GM04504 (cell line): ENCODE measurements at regions not wholly inside any gene's neighbourhood (a gene's known extent, or its start where the extent isn't known, plus 50 kb on each side); places are given as distances from the start of the nearest gene placed in this dataset.

Source experiments
- DNase-seq: peaks from one replicate; pipeline ENCODE4 v3.0.0-alpha.2; 2012; ENCODE audit warnings: low read depth

DNA sequence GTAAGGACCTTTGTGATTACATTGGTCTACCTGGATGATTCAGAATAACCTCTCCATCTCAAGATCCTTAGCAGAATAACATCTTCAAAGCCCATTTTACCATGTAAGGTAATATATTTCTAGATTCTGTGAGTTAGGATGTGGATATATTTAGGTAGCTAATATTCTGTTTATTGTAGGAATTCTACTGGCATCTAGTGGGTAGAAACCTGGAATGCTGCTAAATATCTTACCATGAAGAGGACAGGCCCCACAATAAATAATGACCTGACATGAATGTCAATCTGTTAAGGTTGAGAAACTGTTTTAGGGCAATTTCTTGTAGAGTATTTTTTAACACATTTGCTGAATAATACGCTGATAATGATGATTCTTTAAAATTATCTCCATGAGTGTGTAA lies 426.8 kb downstream of the MAN2A1 start:
- DNase-seq, result no peak

DNA sequence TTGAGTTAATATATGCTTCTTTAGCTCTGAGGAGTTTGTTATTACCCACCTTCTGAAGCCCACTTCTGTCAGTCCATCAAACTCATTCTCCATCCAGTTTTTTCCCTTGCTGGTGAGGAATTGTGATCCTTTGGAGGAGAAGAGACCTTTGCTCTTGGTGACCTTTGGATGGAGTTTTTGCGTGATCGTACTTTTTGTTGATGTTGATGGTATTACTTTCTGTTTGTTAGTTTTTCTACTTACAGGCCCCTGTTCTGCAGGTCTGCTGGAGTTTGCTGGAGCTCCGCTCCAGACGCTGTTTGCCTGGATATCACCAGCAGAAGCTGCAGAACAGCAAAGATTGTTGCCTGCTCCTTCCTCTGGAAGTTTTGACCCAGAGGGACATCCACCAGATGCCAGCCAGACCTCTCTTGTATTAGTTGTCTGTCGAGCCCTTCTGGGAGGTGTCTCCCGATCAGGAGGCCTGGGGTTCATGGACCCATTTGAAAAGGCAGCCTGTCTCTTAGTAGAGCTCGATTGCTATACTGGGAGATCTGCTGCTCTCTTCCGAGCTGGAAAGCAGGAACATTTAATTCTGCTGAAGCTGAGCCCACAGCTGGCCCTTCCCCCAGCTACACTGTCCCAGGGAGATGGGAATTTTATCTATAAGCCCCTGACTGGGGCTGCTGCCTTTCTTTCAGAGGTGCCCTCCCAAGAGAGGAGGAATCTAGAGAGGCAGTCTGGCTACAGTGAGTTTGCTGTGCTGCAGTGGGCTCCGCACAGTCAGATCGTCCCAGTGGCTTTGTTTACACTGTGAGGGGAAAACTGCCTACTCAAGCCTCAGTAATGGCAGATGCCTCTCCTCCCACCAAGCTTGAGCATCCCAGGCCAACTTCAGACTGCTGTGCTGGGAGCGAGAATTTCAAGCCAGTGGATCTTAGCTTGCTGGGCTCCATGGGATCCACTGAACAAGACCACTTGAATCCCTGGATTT lies 445.5 kb downstream of the MAN2A1 start:
- no peak for DNase-seq

DNA sequence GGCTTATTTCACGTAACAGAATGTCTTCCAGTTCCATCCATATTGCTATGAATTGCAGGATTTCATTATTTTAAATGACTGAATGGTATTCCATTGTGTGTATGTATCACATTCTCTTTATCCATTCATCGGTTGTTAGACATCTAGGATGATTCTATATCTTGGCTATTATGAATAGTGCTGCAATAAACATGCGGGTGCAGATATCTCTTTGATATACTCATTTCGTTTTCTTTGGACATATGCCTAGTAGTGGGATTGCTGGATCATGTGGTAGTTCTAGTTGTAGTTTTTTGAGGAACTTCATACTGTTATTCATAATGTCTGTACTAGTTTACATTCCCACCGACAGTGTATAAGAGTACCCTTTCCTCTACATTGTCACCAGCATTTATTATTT lies 460.5 kb downstream of the MAN2A1 start:
- no peak for DNase-seq

DNA sequence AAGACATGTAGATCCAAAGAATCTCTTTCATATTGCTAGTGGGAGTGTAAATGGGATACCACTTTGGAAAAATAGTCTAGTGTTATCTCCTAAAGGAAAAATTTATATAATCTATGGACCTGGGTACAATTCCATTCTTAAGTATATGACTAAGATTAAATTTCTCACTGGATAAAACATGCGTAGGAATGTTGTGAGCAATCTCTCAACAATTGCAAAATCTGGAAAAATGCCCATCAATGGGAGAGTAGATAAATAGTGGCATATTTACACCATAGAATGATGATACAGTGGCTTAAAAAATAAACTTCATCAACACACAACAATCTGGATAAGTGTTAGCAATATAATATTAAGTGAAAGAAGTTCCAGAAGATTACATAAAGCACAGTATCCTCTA lies 469.5 kb downstream of the MAN2A1 start:
- DNase-seq, result peak; percentile 26

DNA sequence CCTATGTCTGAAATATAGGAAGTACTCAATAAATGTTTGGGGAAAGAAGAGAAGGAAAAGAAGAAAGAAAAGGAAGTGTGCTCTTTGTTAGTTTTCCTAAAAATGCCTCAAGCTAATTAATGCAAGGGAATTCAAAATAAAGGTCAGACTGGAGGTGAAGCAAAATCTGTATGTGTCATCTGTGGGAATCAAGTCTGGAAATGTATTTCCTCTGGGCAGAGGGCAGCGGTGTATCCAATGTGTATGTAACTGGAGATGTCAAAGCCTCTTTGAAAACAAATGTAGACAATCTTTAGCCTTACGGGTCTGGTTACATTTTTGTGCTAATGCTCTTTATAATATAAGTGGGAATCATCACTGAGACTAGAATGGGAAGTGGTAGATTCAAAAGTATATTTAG lies 471.4 kb downstream of the MAN2A1 start:
- DNase-seq, result no peak

DNA sequence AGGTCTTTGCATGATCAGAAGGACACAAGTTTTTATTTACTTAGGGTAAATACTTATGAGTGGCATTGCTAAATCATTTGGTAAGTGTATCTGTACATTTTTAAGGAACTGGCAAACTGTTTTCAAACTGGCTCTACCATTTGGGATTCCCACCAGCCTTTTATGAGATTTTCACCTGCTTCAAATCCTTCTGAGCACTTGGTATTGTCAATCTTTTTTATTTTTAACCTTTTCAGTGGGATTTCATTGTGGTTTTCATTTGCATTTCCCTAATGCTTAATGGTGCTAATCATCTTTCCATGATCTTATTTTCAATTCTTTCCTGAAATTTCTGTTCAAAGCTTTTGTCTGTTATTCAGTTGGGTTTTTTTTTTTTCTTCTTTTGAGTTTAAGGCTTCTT lies 475.6 kb downstream of the MAN2A1 start:
- no peak for DNase-seq

DNA sequence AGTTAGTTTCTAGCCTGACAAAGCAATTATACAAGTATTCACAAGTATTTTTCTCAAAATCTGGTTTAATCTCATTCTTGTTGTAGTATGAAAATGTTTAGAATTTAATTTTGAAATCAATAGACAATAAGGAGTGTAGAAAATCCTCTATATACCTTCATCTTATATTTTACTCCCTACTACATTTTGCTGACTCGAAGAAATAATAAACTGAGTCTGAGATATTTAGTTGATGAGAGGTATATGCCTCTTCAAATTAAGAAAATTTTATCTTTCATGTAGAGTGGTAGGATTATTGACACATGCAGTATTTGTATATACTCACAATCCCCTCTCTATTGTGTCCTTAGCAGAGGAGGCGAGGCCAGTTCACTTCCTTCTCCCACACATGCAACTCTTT lies 477.7 kb downstream of the MAN2A1 start:
- no peak for DNase-seq

DNA sequence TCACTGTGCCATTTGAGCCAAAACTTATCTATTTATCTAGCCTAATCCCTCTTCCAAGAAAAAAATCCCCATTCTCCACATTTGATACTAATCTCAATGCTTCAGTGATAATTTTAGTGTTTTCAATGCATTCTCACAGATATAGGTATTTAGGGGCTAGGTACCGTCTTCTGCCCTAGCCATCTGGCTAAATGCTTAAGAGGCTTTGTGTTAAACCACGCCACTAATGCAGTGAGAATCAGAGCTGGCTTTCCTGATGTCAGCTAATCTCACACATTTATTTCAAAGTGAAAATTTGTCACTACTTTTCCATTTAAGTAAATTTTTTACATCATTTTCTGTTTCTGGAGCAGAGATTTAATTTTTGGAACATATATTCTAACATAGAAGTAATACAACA lies 479.7 kb downstream of the MAN2A1 start:
- no peak for DNase-seq

DNA sequence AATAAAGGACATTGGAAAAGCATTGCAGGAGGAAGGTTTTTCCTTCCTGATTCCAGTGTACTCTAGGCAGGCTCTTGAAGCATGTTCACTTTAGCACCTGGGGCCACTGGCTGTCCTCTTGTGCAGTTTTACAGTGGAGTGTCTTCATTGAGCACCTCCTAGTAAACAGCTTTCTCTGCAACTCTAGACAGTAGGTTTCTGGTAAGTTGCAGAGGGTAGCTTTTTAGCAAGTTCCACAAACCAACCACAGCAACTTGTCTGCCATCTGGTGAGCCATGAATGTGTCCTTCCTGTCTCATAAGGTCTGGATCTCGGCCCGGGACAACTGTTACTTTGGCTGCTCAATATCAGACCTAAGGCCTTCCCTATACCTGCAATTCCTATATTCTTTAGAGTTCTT lies 488.0 kb downstream of the MAN2A1 start:
- no peak for DNase-seq

DNA sequence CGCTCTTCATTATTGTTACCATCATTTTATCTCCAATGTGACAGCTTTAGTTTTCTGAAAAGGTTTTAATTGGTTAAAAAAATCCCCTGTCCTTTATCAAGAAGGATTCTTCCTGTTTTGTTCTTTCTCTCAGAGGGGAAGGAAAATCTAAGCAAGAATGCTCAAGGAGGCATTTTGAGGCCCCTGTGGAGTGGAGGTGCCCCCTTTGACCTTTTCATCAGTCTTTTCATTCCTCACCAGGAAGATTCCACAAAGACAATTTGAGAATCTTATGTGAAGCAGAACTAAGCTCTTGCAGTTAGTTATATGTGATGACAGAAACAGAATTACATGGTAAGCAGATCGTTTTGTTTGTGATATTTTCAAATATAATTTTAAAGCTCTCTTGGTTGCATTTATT lies 489.6 kb downstream of the MAN2A1 start:
- no peak for DNase-seq

DNA sequence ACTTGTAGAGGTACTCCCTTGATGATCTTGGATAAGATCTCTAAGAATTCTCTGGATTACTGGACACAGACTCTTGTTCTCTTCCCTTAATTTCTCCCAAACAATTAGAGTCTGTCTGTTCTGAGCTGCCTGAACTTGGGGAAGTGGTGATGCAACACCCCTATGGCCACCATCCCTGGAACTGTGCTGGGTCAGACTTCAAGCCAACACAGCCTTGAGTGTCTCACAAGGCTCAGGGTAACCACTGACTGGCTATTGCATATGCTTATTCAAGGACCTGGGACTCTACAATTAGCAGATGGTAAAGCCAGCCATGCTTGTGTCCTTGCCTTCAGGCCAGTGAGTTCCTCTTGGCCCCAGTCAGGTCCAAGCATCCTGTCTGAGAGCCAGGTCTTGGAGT lies 504.5 kb downstream of the MAN2A1 start:
- no peak for DNase-seq

DNA sequence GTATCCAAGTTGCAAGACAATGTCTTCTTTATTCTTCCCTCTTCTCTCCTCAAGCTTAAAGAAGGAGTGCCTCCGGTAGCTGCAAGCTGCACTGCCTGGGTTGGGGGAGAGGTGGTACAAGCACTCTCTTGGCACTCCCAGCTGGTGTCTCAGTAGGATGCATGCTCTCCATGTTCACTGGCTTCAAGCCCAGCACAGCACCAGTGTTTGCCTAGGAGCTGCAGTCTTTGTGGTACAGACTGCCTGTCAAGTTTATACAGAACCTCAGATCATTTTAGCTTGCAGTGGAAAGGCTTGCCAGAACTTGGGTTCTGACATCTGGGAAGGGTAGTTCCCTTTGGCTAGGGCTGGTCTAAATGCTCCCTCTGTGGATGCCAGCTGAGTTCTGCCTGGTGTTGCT lies 505.6 kb downstream of the MAN2A1 start:
- no peak for DNase-seq

DNA sequence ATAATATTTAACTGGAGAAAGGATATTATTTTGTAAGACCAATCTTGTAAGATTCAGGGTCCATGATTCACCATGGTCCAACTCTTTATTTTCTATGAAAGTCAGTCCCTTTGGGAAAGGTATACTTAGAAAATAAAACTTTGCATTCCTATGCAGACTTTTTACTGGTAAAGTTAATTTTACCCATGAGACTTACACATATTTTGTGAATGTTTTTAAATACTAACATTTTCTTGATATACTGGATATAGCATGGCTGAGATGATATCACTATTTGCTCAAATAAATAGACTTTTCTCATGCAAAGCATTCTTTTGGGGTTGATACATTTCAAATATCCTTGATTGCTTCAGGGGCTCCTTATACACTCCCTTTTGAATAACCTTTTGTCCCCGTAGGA lies 512.1 kb downstream of the MAN2A1 start:
- no peak for DNase-seq

DNA sequence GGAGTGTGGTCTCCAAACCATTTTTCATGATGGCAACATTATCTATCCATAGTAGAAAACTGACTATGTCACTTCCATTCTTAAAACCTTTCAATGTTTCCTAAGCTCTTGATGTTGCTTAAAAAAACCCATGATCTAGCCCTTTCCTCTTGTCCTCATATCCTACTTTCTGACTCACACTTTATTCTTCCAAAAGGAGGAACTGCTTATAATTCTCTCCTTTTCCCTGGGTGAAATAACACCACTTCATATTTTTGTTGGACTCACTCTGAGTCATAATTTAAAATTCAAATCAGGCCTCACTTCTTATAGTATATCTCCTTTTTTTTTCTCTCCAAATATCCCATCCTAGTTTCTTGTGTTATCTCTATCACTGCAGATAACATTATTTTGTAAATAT lies 513.9 kb downstream of the MAN2A1 start:
- no peak for DNase-seq

DNA sequence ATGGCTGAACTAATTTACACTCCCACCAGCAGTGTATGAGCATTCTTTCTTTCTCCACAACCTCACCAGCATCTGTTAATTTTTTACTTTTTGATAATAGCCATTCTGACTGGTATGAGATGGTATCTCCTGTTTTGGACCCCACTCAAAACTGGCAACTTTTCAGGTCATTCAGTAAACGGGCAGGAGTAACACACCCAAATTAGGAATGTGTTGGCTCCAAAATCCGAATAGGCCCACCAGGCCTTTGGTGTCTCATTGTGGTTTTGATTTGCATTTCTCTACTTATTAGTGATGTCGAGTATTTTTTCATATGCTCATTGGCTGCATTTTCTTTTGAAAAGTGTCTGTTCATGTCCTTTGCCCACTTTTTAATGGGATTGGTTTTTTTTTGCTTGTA lies 517.1 kb downstream of the TMEM232 start:
- DNase-seq, result no peak

DNA sequence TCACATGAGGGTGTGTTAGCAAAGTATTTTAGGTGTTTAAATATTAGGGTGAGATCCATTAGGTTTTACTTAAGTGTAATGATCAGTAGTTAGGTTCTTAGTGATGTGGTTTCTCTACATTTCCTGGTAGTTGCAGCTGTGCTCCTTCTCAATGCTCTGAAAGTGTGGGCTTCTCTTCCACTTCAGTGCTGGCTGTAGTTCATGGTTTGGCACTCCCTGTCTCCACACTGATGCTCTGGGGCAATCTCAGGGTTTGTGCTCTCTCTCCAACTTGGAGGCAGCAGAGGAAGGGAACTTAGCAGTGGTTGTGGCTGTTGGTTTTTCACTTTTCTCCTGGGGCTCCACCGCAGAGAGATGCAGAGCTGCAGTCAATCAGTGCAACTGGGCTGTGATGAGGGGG lies 507.5 kb downstream of the TMEM232 start:
- no peak for DNase-seq

DNA sequence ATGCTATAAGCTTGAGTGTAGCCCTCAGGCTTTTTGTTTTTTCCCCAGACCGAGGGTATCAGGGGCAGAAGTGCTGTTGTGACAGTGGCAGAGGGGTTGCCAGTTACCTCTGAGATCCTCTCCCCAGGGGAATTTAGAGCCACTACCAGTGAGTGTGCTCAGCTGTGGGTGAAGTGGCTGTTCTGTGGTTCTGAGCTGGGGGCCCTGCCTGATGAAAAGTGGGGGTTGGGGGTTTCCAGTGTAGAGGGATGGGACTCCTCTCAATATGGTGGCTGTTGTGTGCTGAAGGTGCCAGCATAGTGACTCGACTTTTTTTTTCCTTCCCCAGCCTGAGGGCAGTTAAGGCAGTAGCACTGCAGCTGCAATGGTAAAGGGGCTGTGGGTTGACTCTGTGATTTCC lies 506.7 kb downstream of the TMEM232 start:
- no peak for DNase-seq

DNA sequence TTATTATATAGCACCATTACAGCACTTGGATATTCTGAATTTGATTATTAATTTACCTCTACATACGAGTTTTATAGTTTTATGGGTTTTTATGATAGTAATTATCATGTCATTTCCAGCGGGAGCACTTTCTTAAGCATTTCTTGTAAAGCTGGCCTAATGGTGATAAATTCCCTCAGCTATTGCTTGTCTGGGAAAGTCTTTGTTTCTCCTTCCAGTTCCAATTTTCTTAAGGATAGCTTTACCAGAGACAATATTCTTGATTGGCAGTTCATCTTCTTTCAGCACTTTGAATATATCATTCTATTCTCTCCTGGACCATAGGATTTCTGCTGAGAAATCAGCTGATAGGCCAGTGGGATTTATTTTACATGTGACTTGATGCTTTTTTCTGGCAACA lies 505.4 kb downstream of the TMEM232 start:
- no peak for DNase-seq

DNA sequence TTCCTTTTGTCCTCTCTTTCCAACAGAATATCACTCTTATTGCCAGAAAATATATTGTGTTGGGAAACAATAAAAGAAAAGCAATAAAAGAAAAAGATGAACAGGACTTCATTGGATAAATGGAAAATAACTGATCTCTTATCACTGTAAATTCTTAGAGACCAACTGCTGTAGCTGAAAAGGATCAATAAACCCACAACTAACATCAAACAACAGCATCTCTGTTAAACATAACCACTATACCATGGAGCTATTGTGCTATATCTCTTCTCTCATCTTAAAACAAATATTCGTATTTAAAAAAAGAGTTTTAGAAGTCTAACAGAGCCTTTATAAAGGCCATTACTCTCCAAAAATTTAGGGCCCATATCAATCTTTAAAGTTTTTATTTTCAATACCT lies 502.4 kb downstream of the TMEM232 start:
- DNase-seq, result no peak

DNA sequence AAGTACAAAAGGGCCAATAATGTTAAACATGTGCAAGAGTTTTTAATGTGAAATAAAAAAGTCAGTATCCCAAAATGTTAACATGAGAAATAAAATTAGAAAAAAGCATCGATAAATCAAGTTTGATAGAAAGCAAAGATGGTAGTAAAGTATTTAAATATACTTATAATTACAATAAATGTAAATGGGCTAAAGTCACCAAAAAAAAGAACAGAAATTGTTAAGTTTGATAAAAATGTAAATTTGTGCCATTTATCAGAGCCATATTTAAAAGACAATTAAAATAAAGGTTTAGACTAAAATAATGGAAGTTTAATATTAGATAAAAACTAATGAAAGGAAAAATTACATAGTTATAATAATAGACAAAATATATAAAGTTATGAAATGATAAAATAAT lies 500.5 kb downstream of the TMEM232 start:
- no peak for DNase-seq

DNA sequence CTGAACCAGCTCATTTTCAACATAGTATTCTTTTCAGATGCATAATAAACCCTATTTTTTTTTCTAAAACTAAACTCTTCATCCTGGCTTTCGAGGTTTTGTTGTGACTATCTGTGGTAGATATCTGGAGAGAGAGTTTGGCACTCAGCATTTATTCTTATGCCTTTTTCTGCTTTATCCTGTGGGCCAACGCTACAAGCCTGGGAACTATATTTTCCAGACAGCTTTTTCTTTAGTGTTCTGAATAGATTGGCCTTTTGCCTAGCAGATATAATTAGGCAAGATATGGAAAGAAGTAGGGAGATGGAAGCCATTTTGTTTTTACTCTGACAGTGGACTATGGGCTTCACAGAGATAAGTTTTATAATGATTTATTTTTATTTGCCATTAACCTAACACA lies 486.7 kb downstream of the TMEM232 start:
- no peak for DNase-seq

DNA sequence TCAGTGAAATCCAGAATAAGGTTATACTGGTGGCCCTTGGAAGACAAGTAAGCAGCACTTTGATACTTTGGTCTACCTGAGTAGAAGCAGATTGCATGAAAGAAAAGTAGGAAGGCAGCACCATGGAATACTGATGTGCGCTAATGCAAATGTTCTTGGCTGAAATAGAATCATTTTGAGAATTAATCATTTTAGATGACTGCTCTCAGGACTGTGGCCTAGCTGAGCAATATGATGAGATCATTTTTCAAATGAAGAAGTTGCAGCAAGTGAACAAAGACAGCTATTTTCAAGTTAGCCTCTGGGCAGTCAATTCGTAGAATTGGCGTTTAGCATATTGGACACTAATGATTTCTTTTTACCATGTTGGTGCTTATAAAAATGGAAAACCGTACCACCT lies 483.5 kb downstream of the TMEM232 start:
- DNase-seq, result no peak

DNA sequence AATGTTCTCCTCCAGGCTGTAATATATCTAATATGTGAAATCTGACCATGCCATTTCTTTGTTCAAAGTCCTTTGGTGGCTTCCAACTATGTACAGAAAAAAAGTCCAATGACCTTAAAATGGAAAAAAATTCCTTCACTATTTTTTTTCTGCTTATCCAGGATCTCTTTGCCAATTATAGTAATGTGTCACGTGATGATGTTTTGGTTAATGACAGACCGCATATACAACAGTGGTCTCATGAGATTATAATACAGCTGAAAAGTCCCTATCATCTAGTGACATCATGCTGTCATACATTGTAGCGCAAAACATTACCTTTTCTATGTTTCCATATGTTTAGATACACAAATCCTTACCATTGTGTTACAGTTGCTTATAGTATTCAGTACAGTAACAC lies 477.6 kb downstream of the TMEM232 start:
- no peak for DNase-seq

DNA sequence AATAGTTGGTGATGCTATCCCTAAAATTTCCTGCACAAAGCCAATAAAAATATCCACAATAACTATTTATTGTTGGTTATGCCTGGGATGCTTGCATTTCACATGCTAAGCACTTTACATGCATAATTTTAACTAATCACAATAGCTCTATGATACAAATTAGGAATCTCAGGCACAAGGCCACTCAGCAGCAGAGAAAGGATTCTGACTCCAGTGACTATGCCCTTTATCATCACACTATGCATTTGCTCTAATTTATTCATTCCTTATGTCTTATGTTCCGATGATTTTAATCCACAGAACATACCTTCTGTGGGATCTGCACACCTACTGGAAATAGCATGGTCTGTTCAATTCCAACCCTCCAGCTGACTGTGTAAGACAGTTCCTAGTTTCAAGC lies 476.1 kb downstream of the TMEM232 start:
- DNase-seq, result no peak
